ENCODE measurements at regions not wholly inside any gene's neighbourhood (a gene's known extent, or its start where the extent isn't known, plus 50 kb on each side); places are given as distances from the start of the nearest gene placed in this dataset.

- Mint-ChIP-seq H3K4me1 (no peaks in the 10 kb centered on the region), H3K27ac (no peak overlapping the region), H3K9me3 (no peaks in the 10 kb centered on the region), H3K36me3 (no peaks in the 10 kb centered on the region), H3K4me3 (no peak overlapping the region), H3K27me3 (ENCODE audit: low read depth) (no peaks in the 10 kb centered on the region)
- no peak for DNase-seq (ENCODE audit: low spot score in 2 of 2, unreplicated experiment in 2 of 2)
- TF ChIP-seq, protein P1, sequence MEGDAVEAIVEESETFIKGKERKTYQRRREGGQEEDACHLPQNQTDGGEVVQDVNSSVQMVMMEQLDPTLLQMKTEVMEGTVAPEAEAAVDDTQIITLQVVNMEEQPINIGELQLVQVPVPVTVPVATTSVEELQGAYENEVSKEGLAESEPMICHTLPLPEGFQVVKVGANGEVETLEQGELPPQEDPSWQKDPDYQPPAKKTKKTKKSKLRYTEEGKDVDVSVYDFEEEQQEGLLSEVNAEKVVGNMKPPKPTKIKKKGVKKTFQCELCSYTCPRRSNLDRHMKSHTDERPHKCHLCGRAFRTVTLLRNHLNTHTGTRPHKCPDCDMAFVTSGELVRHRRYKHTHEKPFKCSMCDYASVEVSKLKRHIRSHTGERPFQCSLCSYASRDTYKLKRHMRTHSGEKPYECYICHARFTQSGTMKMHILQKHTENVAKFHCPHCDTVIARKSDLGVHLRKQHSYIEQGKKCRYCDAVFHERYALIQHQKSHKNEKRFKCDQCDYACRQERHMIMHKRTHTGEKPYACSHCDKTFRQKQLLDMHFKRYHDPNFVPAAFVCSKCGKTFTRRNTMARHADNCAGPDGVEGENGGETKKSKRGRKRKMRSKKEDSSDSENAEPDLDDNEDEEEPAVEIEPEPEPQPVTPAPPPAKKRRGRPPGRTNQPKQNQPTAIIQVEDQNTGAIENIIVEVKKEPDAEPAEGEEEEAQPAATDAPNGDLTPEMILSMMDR (IDR thresholded peaks at IDR 0.05; ENCODE audit: unreplicated experiment), result no peak
These were observed 67.9 kb upstream of the LPAR1 start for GRCh38 chr9:111106202-111106601.

DNA sequence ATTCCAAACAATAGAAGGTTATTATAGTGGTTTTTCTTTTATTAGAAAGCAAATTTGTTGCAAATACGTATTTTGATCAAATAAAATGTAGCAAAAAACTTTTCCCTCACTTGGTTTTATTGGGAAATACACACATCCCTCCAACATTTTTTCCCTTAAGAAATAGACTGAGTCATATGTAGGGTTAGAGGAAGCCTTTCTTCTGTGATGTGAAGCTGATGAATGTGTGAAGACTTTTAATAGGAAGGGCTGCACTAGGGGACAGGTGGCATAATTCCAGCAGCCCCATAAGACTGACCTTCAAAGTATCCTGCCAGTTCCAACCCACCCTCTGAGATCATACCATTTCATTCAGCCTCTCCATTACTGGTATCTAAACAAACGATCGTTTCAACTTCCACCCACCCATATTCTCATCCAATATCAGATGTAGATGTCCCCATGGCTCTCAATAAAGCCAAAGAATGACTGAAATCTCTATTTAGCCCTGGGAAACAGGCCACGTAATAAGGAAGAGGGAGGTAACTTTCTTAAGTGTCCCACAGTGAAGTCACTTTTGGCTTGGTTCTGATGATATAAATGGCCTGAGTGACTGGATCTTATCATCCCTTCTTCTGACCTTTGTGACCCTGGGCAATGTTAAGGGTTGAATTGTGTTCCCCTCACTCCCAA lies 64.7 kb upstream of the LPAR1 start:
- no peaks in the 10 kb centered on the region for H3K36me3 Mint-ChIP-seq
- no peaks in the 10 kb centered on the region for H3K9me3 Mint-ChIP-seq
- H3K4me1 Mint-ChIP-seq, result peaks cover 28% of the 10 kb centered on the region
- no peak overlapping the region for H3K4me3 Mint-ChIP-seq
- no peak for DNase-seq (ENCODE audit: low spot score in 2 of 2, unreplicated experiment in 2 of 2)
- no peaks in the 10 kb centered on the region for H3K27me3 Mint-ChIP-seq (ENCODE audit: low read depth)
- no peak overlapping the region for H3K27ac Mint-ChIP-seq
- TF ChIP-seq, protein P1 (IDR thresholded peaks at IDR 0.05; ENCODE audit: unreplicated experiment), result no peak

DNA sequence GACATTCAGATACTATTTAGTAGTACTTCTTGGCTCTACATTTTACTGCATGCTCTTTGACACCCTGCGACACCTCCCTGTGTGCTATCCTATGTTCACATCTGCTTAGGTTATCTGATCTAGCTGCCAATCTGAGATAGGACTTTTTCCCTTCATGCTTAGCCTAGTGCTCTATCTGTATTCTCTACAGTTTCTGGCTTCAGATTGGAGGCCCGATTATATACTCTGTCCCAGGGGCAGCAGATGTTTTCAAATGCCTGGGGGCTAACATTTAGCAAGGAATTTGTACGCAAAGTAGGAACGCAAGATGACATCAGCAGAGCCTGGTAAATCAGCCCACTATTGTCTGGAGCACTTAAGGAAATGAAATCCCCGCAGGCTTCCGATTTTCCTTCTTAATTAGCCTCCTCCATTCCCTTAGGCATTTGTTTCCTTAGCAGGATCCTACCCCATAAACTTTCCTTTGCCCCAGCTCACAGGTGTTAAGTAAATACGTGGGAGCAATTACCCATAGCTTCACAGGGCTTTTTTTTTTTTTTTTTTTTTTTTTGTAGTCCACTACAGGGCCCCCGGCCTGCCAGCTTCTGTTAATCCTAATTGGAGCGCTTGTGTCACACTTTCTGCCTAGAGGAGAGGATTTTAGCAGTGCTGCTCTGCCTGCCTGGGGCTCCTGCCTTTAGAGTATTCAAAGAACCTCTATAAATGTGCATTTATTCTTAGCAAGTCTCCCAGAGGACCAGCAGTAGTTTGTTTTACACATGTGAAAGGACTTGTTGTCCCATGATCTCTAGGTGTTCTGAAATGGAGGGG lies 61.1 kb upstream of the LPAR1 start:
- Mint-ChIP-seq H3K27me3 (ENCODE audit: low read depth) (peaks cover 3% of the 10 kb centered on the region), H3K4me1 (peaks cover 43% of the 10 kb centered on the region), H3K4me3 (no peak overlapping the region), H3K27ac (peak overlapping the region; percentile 19), H3K36me3 (no peaks in the 10 kb centered on the region), H3K9me3 (no peaks in the 10 kb centered on the region)
- no peak for DNase-seq (ENCODE audit: low spot score in 2 of 2, unreplicated experiment in 2 of 2)
- TF ChIP-seq, protein P1 (IDR thresholded peaks at IDR 0.05; ENCODE audit: unreplicated experiment), result no peak

DNA sequence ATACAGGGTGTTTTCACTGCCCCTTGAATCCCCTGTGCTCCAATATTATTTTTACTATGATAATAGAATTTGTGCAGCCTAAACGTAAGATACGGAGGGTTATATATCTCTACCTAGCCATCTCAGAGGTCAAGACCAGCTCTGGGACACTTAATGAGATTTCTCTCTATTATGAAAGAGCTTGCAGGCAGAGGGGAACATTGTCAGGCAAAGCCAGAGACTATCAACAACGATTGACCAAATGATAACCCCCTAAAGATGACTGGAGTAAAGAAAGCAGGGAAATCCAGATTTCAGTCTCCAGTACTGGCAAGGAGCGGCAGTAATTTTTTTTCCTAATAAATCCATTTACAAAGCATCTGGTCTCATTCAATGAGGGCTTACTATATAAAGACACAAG lies 59.8 kb upstream of the LPAR1 start:
- Mint-ChIP-seq H3K9me3 (no peaks in the 10 kb centered on the region), H3K27me3 (ENCODE audit: low read depth) (peaks cover 3% of the 10 kb centered on the region), H3K4me3 (no peak overlapping the region), H3K4me1 (peaks cover 45% of the 10 kb centered on the region), H3K36me3 (no peaks in the 10 kb centered on the region), H3K27ac (no peak overlapping the region)
- DNase-seq (ENCODE audit: low spot score in 2 of 2, unreplicated experiment in 2 of 2), result no peak
- TF ChIP-seq, protein P1 (IDR thresholded peaks at IDR 0.05; ENCODE audit: unreplicated experiment), result no peak

DNA sequence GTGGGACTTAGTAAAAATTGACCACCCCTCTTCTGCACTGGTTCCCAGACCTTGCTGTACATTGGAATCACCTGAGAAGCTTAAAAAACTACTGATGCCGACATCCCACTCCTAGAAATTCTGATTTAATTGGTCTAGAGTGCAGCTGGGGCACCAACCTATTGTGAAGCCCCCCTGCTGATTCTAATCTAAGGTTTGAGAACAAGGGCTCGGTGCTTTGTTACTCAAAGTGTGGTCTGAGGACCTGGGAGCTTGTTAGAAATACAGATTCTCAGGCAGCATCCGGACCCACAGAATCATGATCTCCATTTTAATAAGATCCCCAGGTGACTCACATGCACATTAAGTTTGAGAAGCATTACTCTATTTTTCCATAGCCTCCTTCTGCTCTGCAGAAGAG lies 57.8 kb upstream of the LPAR1 start:
- peaks cover 45% of the 10 kb centered on the region for H3K4me1 Mint-ChIP-seq
- TF ChIP-seq, protein P1 (IDR thresholded peaks at IDR 0.05; ENCODE audit: unreplicated experiment), result no peak

More for the DNA sequence above, 57.8 kb upstream of the LPAR1 start:
- Mint-ChIP-seq H3K9me3 (no peaks in the 10 kb centered on the region), H3K27ac (no peak overlapping the region), H3K36me3 (no peaks in the 10 kb centered on the region), H3K27me3 (ENCODE audit: low read depth) (peaks cover 3% of the 10 kb centered on the region), H3K4me3 (no peak overlapping the region)
- no peak for DNase-seq (ENCODE audit: low spot score in 2 of 2, unreplicated experiment in 2 of 2)

All from mesothelial cell of epicardium (in vitro differentiated cells).